ENCODE measurements at regions not wholly inside any gene's neighbourhood (a gene's known extent, or its start where the extent isn't known, plus 50 kb on each side); places are given as distances from the start of the nearest gene placed in this dataset.

DNA sequence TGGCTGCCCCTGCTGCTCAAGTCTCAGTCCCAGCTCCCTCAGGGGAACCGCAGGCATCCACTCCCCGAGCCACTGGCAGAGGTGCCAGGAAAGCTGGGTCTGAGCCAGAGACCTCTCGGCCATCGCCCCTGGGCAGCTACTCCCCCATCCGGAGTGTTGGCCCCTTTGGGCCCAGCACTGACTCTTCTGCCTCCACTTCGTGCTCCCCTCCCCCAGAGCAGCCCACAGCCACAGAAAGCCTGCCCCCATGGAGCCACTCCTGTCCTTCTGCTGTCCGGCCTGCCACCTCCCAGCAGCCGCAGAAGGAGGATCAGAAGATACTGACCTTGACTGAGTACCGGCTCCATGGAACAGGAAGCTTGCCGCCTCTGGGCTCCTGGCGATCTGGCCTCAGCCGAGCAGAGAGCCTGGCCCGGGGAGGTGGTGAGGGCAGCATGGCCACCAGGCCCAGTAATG, 49.8 kb upstream of the TESK1 start:
- TF ChIP-seq POLR2AphosphoS5 (IDR thresholded peaks at IDR 0.05) = no peak
- TF ChIP-seq CTCF (IDR thresholded peaks at IDR 0.05) = no peak
- no peak for TF ChIP-seq EP300 (IDR thresholded peaks at IDR 0.05; ENCODE audit: low read depth)
